NCI-H146 treated with DMSO at 0.1 percent for 48 hours (cell line): ENCODE measurements at regions not wholly inside any gene's neighbourhood (a gene's known extent, or its start where the extent isn't known, plus 50 kb on each side); places are given as distances from the start of the nearest gene placed in this dataset.
"Not testable (repeated sequence)": the region's sequence is repeated elsewhere in the genome, so short reads cannot be mapped to it uniquely, and the experiment has no call there.

ENCODE experiments used
- DNase-seq: peaks from one replicate; lab custom pipeline; 2025; ENCODE audit not compliant: unreplicated experiment; lab: John Stamatoyannopoulos, UW

DNA sequence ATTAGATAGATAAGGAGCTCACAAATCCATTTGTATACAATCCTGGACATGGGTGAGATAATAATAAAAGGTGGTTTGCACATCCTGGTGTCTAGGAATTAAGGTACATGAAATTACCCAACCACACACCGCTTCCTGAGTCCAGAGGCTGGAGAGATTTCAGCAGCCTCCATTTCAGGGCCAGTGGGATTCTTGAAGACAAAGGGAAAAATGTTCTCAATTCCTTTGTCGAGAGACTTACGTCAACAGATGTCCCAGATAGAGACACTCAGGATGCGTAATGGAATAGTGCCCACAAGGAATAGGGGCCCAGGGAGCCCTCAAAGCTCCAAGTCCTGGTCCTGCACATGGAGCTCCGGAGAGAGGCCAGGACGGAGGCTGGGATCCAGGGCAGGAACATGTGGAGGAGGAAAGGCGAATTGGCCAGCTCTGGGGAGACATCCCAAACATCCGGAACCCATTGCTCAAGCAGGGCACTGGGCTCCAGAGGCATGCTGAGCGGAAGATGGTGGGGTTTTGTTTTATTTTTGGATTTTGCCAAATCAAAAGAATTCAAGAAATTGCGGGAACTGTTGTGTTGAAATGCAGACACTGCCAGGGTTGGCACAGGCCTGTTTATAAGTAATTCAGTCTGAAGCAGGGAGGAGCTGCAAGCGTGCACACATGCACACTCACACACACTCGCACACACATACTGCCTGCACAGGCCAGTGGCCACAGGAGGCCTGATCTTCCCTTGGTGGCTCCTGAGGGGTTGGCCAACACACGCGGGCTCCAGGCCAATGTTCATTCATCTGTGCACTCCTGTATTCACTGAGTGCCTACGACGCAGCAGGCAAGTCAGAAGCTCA lies 97.2 kb downstream of the NOG start:
- no peak for DNase-seq

DNA sequence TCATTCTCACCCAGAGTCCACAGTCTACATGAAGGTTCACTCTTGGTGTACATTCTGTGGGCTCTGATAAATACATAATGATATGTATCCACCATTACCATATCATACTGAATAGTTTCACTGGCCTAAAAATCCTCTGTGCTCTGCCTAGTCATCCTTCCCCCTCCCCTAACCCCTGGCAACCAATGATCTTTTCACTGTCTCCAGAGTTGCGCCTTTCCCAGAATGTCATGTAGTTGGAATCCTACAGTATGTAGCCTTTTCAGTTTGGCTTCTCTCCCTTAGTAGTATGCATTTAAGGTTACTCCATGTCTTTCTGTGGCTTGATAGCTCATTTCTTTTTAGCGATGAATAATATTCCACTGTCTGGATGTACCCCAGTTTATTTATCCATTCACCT lies 101.3 kb downstream of the NOG start:
- no peak for DNase-seq

DNA sequence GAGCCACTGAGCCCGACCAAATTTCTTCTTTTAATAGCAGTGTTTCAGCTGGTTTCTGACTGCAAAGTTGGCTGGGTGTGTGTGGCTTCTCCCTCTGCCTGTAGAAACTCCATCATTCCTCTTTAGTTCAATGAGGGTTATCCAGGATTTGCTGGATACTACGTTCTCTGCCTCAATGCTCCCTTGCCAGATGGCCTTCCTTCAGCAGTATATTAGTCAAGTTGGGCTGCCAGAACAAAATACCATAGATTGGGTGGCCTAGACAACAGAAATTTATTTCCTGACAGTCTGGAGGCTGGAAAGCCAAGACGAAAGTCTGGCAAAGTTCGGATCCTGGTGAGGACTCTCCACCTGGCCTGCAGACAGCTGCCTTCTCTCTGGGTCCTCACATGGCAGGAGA lies 103.7 kb downstream of the NOG start:
- no peak for DNase-seq

DNA sequence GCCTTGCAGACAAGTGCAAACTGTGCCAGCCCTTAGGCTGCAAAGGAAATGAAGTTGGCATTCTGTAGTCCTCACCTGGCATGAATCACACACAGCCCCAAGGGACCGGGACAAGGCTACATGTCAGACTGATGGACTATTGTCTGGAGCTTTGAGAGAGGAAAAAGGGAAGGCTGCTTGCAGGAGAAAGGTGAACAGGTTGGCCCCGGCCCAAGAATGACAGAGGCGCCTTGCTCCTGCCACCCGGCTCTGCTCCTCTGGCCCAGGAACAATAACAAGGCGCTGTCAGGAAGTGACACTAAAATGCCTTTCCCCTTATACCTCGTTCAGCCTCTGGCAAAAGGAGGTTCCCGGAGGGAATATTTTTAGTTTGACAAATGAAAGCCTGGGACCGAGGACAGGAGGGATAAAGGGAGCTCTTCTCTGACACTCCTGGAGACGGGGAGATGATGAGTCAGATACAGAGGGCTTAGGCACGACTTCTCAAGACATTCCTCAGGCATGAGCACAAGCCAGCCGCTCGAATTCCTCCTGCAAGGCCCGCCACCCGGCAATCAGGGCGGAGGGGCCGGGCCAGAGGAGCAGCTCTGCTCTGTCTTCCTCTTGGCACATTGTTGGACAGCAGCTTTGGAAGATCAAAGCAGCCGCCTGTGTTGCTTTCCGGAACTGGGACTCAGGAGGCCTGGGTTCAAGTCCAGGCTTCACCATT lies 105.8 kb downstream of the NOG start:
- no peak for DNase-seq

DNA sequence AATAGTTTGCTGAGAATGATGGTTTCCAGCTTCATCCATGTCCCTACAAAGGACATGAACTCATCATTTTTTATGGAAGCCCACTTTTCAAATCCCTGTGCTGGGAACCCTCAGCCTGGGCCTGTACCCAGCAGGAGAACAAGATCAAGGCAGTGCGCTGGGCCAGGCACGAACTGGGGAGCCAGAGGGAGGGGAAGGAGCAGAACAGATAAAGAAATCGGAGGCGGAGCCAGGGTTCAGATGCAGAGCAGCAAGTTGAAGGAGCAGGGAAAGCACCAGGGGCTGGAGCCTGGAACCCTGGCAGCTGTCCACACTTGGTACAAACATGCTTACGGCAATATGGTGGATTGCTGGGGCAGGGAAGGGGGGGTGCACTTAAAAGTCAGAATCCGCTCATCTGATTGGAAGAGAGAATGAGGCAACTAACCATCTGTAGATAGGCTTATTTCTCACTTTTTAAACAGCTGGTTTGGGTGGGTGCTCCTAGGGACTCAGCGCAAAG lies 107.5 kb downstream of the NOG start:
- no peak for DNase-seq

DNA sequence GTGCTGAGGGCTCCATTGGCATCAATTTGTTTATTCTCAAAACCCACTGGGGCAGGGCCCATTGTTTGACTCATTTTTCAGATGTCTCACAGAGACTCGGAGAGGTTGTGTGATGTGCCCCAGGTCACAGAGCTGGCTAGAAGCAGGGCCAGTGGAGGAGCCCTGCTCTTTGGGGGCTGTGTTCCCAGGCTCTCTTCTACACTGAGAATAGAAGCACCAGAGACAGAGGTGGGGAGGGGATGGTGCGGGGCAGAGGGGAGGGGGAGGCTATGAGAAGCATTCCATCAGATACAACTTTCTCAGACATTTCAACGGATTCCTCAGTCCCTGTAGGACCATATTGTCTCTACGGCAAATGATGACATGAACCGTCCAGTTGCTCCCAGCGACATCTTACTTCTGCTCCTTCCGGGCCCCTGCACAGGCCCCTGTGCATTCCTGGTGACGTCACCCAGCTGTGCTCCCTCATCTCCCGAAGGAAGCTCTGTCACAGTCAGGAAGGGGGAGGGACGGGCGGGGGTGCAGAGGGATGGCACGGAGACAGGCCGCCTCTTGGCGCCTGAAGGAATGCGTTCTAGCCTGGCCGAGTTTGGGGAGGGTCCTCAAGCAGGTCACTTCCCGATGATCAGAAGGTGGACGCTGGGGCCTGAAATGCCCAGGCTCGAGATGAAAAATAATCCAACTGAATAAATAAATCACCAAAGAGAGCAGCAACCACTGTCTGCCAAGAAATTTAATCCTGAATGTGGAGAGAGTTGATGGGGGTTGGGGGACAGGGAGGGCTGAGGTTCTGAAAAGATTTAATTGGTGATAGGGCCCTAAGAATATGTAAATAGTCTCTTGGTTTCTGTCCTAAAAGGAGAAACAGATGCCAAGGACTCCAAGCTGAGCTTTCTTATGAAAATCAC lies 114.1 kb downstream of the NOG start:
- DNase-seq: no peak

DNA sequence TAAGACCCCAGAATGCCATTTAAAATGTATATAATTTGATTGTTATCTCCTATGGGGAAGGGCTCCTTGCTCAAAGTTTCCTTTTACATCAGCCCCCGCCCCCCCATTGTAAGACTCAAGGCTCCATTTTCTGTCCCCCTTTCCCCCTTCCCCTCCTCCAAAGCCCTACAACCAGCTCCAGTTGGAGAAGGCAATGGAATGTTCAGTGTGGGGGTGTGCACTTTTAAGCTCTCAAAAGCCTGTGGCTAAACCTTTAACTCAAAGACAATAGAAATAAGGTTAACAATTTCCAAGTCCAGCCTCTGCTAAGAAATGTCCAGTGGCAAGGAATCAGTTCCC lies 114.7 kb downstream of the NOG start:
- DNase-seq: no peak

DNA sequence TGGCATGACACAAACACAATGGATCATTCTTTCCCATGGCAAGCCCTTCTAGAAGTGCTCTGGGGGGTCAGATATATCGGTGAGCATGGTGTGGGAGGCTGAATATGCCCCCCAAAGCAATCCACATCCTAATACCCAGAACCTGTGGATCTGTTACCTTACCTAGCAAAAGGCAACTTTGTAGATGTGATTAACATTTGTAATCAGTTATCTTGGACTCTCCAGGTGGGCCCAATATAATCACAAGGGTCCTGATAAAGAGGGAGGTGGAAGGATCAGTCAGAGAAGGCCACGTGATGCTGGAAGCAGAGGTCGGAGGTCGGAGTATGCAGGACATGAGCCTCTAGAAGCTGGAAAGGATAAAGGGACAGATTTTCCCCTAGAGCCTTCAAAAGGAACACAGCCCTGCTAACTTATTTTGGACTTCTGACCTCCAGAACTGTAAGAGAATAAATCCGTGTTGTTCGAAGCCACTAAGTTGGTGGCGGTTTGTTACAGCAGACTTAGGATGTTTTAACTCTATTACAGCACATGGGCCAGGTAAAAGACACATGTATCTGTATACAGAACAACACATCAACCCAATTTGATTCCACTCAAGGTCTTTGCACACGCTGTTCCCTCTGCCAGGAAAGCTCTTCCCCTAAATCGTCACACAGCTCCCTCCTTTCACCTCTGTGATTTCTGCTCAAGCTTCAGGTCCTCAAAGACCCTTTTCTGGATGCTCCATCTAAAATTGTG lies 115.3 kb downstream of the NOG start:
- no peak for DNase-seq

DNA sequence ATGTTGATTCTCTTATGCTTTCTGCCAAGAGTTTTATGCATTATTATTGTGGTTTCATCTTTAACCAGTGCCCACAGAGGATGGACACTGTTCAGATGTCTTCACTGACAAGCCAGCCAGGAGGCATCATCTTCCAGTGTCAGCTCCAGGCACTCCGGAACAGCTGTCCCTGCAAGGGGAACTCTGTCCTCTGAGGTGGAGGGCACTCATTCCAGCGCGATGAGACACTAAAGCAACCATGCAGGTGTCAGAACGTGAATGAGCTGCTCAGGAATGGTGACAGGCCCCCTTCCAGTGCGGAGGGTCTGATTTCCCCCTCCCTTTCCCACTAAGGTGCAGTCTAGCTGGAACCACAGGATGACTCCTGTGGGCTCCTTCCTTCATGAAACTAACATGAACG lies 117.5 kb downstream of the NOG start:
- DNase-seq: no peak

DNA sequence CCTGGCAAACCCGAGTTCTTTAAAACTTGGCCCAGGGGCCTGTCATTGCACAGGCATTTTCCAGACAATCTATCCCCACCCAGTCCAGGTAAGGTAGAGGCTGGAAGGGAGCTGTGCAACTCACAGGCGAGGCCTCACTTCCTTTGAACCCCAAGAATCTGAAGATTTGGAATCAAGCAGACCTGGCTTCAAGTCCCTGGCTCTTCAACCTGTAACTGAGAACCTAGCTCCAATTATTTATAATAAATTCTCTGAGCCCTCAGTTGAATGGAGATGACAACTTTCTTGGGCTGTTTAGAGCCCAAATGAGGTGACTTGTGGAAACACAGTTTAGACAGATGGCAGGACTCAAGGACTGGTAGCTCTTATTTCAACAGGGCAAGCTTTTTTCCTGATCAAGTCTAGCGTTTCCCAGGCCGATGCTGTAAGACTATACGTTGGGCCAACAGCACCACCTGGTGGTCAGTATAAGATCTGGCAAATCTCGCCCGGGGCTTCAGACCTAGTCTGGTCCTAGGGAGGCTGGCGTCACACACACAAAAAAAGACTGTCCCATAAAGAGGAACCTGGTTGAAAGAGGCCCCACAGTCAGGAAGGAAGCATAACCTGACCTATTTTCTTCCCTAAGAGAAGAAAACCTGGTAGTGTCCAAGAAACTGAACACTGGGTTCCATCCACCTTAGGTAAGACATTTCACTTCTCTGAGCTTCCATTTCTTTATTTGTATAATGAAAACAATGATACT lies 117.9 kb downstream of the C17orf67 start:
- peak; percentile 17 for DNase-seq

DNA sequence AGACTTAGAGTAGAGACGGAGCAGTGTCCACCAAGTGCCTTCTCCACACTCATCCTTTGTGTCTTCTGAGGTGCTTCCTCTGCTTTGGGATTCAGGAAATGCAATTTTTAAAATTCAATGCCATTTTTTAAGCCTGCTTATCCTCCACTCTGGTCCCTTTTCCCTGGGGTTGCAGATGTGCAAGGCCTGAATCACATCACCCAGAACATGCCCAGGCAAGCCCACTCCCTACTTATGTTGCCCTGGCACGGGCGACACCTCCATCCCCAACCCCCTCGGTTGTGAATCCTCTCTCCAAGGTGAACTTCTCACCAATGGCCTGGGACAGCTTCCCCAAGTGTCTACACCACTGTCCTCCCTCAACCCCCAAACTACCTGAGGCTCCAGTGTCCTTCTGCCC lies 116.2 kb downstream of the C17orf67 start:
- DNase-seq: no peak

DNA sequence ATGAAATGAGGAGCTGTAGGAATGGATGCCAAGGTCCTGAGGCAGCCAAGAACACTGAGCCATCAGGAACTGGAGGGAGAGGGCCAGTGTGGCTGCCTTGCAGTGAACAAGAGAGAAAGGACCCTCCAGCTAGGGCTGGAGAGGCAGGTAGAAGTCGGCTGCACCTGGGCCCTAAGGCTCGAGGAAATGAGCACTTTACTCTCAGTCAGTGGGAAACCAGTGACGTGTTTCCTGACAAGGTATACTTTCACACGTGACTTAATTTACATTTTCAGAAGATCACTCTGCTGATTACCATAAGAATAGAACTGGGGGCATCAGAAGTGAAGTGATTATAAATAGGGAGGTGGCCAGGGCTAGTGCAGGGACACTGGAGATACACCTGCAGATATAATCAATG lies 115.2 kb downstream of the C17orf67 start:
- no peak for DNase-seq

DNA sequence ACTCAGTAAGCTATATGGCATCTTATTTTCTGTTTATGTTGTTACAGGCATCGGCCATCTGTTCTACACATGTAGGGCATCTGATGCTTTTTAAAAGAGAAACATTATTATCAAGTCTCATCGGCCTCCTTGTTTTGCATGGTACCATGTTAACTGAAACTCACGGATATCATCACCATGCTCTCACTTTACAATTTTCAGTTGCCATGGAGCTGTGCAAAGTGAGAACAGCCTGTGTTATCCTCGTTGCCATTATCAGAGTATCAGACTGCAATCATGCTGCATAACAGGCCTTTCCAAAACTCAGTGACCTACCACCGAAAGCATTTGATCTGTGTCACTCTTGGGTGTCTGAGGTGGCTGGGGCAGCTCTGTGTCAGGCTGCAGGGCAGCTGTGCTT lies 110.3 kb downstream of the C17orf67 start:
- DNase-seq: no peak

DNA sequence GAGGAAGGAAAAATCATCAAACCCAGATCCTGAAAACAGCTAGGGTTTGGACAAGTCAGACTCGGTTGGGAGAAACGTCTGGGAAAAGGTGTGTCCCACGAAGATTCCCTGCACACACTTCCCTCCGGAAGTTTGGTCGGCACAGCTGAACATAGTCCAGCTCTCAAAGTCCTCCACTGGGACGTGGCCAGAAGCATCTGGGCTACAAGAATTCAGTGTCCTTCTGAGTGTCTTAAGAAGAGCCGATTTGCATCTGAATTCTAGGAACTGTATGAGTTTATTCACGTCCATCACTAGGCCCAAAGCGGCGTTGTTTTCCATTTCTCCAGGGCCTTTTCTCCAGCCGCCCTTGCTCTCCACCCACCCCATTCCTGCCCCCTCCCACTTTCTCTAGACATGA lies 109.1 kb downstream of the C17orf67 start:
- no peak for DNase-seq

DNA sequence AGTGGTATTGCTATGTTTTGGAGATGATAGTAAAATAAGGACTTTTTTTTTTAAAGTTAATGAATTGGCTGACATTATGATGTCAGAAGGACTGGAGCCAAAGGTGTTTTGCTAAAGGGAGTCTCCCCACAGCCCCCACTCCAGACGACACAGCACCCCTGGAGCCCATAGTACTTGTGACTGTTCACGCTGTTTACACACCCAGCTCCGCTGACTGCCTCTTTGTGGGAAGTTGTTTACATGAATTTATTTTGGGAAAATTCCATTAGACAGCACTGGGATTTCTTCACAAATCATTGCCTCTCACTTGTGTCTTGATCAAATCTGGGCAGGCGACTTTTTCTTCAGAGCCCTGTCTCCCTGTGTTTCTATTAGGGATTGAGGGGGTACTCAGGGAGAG lies 108.6 kb downstream of the C17orf67 start:
- no peak for DNase-seq

DNA sequence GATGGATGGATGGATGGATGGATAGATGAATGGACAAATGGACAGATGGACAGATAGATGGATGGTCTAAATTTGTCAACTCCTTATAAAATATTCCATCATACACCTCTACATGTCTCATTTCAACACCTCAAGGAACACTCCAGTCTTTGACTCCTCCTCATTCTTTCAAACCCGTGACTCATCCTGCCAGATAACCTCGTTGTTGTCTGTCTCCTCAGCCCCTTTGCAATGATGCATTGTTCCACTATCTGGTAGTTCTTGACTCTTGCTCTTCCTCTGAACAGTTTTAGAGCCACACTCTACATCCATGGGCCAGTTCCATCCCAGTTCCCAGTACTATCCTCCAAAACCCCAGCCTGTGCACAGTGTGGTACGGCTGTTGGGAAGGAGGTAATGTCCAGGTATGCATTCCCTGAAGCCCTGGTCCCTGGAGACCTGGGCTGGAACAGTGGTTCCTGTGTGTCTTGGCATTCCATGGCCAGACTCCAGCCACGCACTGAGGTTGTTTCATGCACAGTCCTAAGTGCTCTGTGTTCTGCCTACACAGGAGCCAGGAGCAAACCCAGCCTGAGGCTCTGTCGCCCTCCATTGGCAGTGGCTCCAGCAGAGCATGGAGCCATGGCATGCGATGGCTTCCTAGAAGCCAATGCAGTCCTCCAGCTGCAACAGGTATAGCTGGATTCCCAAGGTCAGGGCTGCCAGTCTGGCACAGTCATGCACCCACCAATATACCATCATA lies 105.7 kb downstream of the C17orf67 start:
- no peak for DNase-seq

DNA sequence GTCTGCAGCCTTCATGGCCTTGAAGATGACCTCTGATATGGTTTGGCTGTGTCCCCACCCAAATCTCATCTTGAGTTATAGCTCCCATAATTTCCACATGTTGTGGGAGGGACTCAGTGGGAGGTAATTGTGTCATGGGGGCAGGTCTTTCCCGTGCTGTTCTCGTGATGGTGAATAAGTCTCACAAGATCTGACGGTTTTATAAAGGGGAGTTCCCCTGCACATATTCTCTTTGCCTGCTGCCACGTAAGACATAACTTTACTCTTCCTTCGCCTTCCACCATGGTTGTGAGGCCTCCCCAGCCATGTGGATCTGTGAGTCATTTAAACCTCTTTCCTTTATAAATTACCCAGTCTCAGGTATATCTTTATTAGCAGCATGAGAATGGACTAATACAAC lies 102.6 kb downstream of the C17orf67 start:
- DNase-seq: not testable (repeated sequence)

DNA sequence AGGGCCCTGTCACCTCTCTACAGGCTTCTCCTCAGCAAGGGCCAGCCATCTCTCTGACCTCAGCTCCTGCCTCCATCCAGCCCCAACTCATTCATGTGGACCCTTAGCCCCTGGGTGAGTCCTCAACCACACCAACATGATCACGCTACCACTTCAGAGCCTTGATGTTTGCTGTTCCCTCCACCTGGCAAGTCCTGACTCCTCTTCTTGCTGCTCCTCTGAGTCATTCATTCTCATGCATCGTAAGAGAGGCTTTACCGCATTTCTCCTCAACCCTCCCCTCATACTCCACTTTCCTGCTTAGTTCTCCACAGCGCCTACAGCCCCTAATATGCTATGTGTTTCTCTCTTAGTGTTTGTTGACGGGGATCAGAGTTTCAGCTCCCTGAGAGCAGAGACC lies 99.9 kb downstream of the C17orf67 start:
- DNase-seq: no peak

DNA sequence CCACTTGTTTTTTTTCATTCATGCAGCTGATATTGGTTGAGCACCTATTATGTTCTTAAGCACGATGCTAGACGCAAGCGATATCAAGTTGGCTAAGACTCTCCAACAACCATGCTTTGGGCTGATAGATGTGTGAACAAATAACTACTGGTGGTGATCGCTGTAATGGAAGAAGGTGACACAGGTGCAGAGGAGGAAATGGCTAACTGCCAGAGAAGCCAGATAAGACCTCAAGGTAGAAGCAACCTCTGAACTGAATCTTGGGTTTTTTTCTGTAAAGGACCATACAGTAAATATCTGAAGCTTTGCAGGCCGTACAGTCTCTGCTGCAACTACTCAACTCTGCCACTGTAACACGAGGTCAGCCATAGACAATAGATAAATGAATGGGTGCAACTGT lies 97.9 kb downstream of the C17orf67 start:
- DNase-seq: no peak
